CD14-positive monocyte (primary cell): ENCODE measurements at regions not wholly inside any gene's neighbourhood (a gene's known extent, or its start where the extent isn't known, plus 50 kb on each side); places are given as distances from the start of the nearest gene placed in this dataset.

Experiments
- DNase-seq, 3 donors: peaks; one replicate each; pipeline ENCODE4 v3.0.0-alpha.2; 2011 to 2022
- H2AFZ ChIP-seq: 2 replicates; pipeline ENCODE4 v1.6.0; 2012; ENCODE audit warnings: mild to moderate bottlenecking, low read depth, low read length, inconsistent platforms; ENCODE audit not compliant: insufficient read depth, poor library complexity, severe bottlenecking
- H3K27ac ChIP-seq, 2 donors: 1 replicate in 1 of 2; 2 replicates in 1 of 2; pipeline ENCODE4 v1.5.1; 2012 to 2013; ENCODE audit warnings: low read length in 2 of 2, control low read depth in 1 of 2, inconsistent platforms in 1 of 2, low read depth in 1 of 2, mild to moderate bottlenecking in 1 of 2
- H3K27me3 ChIP-seq, 2 donors: one replicate each; pipeline versions ENCODE4 v1.6.0 to v1.6.1; 2011 to 2013; ENCODE audit warnings: low read length in 2 of 2; ENCODE audit not compliant: control insufficient read depth in 2 of 2, insufficient read depth in 2 of 2
- H3K36me3 ChIP-seq, 2 donors: replicated peaks in 1 of 2; 1 replicate in 1 of 2; 2 replicates in 1 of 2; pipeline versions ENCODE4 v1.5.1 to v1.6.1; 2012 to 2013; ENCODE audit warnings: low read length in 2 of 2, control low read depth in 1 of 2, inconsistent platforms in 1 of 2, mild to moderate bottlenecking in 1 of 2; ENCODE audit not compliant: insufficient read depth in 2 of 2, control insufficient read depth in 1 of 2
- H3K4me1 ChIP-seq, 2 donors: 1 replicate in 1 of 2; 2 replicates in 1 of 2; pipeline versions ENCODE4 v1.5.1 to v1.6.1; 2012 to 2013; ENCODE audit warnings: low read length in 2 of 2, control low read depth in 1 of 2, inconsistent platforms in 1 of 2, mild to moderate bottlenecking in 1 of 2, moderate library complexity in 1 of 2; ENCODE audit not compliant: insufficient read depth in 2 of 2, control insufficient read depth in 1 of 2
- H3K4me2 ChIP-seq: replicated peaks from 2 replicates; pipeline ENCODE3; 2012; ENCODE audit warnings: low read length, moderate library complexity, mild to moderate bottlenecking; ENCODE audit not compliant: poor library complexity, severe bottlenecking; ENCODE audit errors: extremely low read depth
- H3K4me3 ChIP-seq, 3 experiments: fragments of 200-600 bp in 1 of 3; sonication (generic) in 1 of 3; replicated peaks in 1 of 3; 1 replicate in 2 of 3; 2 replicates in 1 of 3; pipeline ENCODE4 v1.5.1; 2011 to 2013; ENCODE audit warnings: low read length in 3 of 3, mild to moderate bottlenecking in 3 of 3, control low read depth in 2 of 3, low read depth in 2 of 3, inconsistent platforms in 1 of 3, moderate library complexity in 1 of 3
- H3K79me2 ChIP-seq: 2 replicates; pipeline ENCODE4 v1.6.0; 2012; ENCODE audit warnings: mild to moderate bottlenecking, control low read depth, inconsistent platforms, low read length, moderate library complexity; ENCODE audit not compliant: insufficient read depth
- H3K9ac ChIP-seq: 2 replicates; pipeline ENCODE4 v1.6.0; 2017; ENCODE audit warnings: low read length, mild to moderate bottlenecking; ENCODE audit not compliant: insufficient read depth, poor library complexity, severe bottlenecking
- H3K9me3 ChIP-seq, 2 donors: replicated peaks in 1 of 2; 1 replicate in 1 of 2; 2 replicates in 1 of 2; pipeline versions ENCODE4 v1.5.1 to v1.6.1; 2012 to 2013; ENCODE audit warnings: low read length in 2 of 2, control low read depth in 1 of 2; ENCODE audit not compliant: control insufficient read depth in 1 of 2, insufficient read depth in 1 of 2
- H4K20me1 ChIP-seq: 2 replicates; pipeline ENCODE4 v1.6.0; 2012; ENCODE audit warnings: mild to moderate bottlenecking, low read length, control low read depth, moderate library complexity; ENCODE audit not compliant: insufficient read depth
- H3K27ac Mint-ChIP-seq, 7 donors: one replicate each; pipeline ENCODE4 v1.8.0; 2020; ENCODE audit warnings: mild to moderate bottlenecking in 7 of 7, mixed read lengths in 7 of 7, moderate library complexity in 6 of 7, inconsistent platforms in 2 of 7
- H3K27me3 Mint-ChIP-seq, 3 donors: one replicate each; pipeline ENCODE4 v1.8.0; 2021 to 2022; ENCODE audit warnings: low read depth in 3 of 3, mild to moderate bottlenecking in 3 of 3, mixed read lengths in 3 of 3, moderate library complexity in 3 of 3, inconsistent platforms in 1 of 3
- H3K36me3 Mint-ChIP-seq, 2 donors: one replicate each; pipeline ENCODE4 v1.8.0; 2020; ENCODE audit warnings: mixed read lengths in 2 of 2, inconsistent platforms in 1 of 2, mild to moderate bottlenecking in 1 of 2
- H3K4me1 Mint-ChIP-seq: one replicate; pipeline ENCODE4 v1.8.0; 2020; ENCODE audit warnings: mild to moderate bottlenecking, mixed read lengths
- H3K4me3 Mint-ChIP-seq, 2 donors: one replicate each; pipeline ENCODE4 v1.8.0; 2020; ENCODE audit warnings: mild to moderate bottlenecking in 2 of 2, mixed read lengths in 2 of 2, moderate library complexity in 1 of 2
- H3K9me3 Mint-ChIP-seq, 7 donors: one replicate each; pipeline ENCODE4 v1.8.0; 2020 to 2022; ENCODE audit warnings: mixed read lengths in 7 of 7, mild to moderate bottlenecking in 6 of 7, moderate library complexity in 6 of 7, inconsistent platforms in 2 of 7
- CTCF ChIP-seq: fragments of 200-600 bp; IDR thresholded peaks from one replicate; pipeline ENCODE4 v1.8.0; 2022; ENCODE audit warnings: antibody characterized with exemption, mild to moderate bottlenecking
- WGBS: methylation state at CpG from one replicate; pipeline ENCODE4 v1.1.5; 2013; ENCODE audit warnings: missing lambda C conversion rate; ENCODE audit not compliant: insufficient coverage; 5-methylcytosine and 5-hydroxymethylcytosine counted together
- intact Hi-C, 2 donors: fragments of 100-400 bp; cut with micrococcal nuclease; formaldehyde crosslinking; loops; one replicate each; pipeline versions ENCODE4 v1.15.0 to v1.15.1; 2023

- no peak for DNase-seq
- TF ChIP-seq CTCF: no peak
- no peaks in the 10 kb centered on the region for H3K4me1 Mint-ChIP-seq
- intact Hi-C loops: no loop called here
- no peaks in the 10 kb centered on the region for H3K9me3 Mint-ChIP-seq
- Histone ChIP-seq H3K27ac (no peak overlapping the region), H3K9me3 (no peaks in the 10 kb centered on the region), H3K36me3 (no peaks in the 10 kb centered on the region), H3K9ac (no peak overlapping the region), H3K4me2 (no peak overlapping the region), H2AFZ (no peak overlapping the region), H3K4me3 (no peak overlapping the region), H3K4me1 (no peaks in the 10 kb centered on the region), H3K79me2 (no peaks in the 10 kb centered on the region), H4K20me1 (no peaks in the 10 kb centered on the region), H3K27me3 (no peaks in the 10 kb centered on the region)
- WGBS: 91% methylated on average over 4 of the region's 4 CpGs
- peaks cover 0 to 4% (median 2%) of the 10 kb centered on the region in 3 donors for H3K27me3 Mint-ChIP-seq
- no peaks in the 10 kb centered on the region for H3K36me3 Mint-ChIP-seq
- H3K4me3 Mint-ChIP-seq: no peak overlapping the region
- no peak overlapping the region for H3K27ac Mint-ChIP-seq
Measured at GRCh38 chr10:78514459-78514858, 480.8 kb downstream of the RPS24 start.

- peaks cover 0 to 4% (median 2%) of the 10 kb centered on the region in 3 donors for H3K27me3 Mint-ChIP-seq
- no peak for TF ChIP-seq CTCF
- H3K9ac ChIP-seq: no peak overlapping the region
- H4K20me1 ChIP-seq: no peaks in the 10 kb centered on the region
- H3K36me3 Mint-ChIP-seq: no peaks in the 10 kb centered on the region
- intact Hi-C loops: no loop called here
- no peak overlapping the region for H3K4me3 ChIP-seq
- no peak overlapping the region for H2AFZ ChIP-seq
- no peaks in the 10 kb centered on the region for H3K79me2 ChIP-seq
- H3K9me3 Mint-ChIP-seq: no peaks in the 10 kb centered on the region
- H3K27ac ChIP-seq: no peak overlapping the region
- H3K4me2 ChIP-seq: no peak overlapping the region
- no peak overlapping the region for H3K4me3 Mint-ChIP-seq
- H3K9me3 ChIP-seq: no peaks in the 10 kb centered on the region
- H3K27me3 ChIP-seq: no peaks in the 10 kb centered on the region
- WGBS: 80% methylated on average over 4 of the region's 9 CpGs
- H3K4me1 Mint-ChIP-seq: no peaks in the 10 kb centered on the region
- DNase-seq: no peak
- no peak overlapping the region for H3K27ac Mint-ChIP-seq
- no peaks in the 10 kb centered on the region for H3K4me1 ChIP-seq
- H3K36me3 ChIP-seq: no peaks in the 10 kb centered on the region
Measured at GRCh38 chr10:78515038-78515872, 481.6 kb downstream of the RPS24 start.
